HG03159 (cell line): ENCODE measurements at regions not wholly inside any gene's neighbourhood (a gene's known extent, or its start where the extent isn't known, plus 50 kb on each side); places are given as distances from the start of the nearest gene placed in this dataset.
"Not testable (repeated sequence)": the region's sequence is repeated elsewhere in the genome, so short reads cannot be mapped to it uniquely, and the experiment has no call there.

ENCODE experiments used
- ATAC-seq: cut with Tn5 transposase; IDR thresholded peaks from one replicate; pipeline ENCODE4 v1.9.1; 2021; ENCODE audit warnings: mild to moderate bottlenecking, moderate library complexity; ENCODE audit not compliant: unreplicated experiment

DNA sequence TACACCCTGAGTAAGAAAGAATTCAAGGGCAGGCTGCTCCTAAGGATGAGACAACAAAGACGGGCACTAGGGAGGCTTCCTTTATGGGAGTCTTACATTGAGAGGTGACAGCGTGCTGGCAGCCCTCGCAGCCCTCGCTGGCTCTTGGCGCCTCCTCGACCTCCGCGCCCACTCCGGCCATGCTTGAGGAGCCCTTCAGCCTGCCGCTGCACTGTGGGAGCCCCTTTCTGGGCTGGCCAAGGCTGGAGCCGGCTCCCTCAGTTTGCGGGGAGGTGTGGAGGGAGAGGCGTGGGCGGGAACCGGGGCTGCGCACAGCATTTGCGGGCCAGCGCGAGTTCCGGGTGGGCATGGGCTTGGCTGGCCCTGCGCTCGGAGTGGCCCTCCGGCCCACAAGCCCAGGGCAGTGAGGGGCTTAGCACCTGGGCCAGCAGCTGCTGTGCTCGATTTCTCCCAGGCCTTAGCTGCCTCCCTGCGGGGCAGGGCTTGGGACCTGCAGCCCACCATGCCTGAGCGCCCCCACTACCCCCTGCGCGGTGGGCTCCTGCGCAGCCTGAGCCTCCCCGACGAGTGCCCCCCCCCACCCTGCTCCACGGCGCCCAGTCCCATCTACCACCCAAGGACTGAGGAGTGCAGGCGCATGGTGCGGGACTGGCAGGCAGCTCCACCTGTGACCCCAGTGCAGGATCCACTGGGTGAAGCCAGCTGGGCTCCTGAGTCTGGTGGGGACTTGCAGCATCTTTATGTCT is 75.3 kb downstream of the BARX1 start:
- ATAC-seq: not testable (repeated sequence)

DNA sequence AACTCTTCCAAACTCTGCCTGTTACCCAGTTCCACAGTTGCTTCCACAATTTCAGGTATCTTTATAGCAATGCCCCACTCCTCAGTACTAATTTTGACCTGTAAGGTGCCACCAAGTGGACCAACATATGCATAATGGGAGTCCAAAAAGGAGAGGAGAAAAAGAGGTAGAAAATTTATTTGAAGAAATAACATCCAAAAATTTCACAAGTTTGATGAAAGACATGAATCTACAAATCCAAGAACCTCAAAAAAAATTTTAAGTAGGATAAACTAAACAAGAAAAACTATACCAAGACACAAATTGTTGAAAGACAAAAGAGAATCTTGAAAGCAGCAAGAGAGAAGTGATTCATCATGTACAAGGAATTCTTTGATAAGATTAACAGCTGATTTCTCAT is 79.8 kb downstream of the BARX1 start:
- ATAC-seq: no peak

DNA sequence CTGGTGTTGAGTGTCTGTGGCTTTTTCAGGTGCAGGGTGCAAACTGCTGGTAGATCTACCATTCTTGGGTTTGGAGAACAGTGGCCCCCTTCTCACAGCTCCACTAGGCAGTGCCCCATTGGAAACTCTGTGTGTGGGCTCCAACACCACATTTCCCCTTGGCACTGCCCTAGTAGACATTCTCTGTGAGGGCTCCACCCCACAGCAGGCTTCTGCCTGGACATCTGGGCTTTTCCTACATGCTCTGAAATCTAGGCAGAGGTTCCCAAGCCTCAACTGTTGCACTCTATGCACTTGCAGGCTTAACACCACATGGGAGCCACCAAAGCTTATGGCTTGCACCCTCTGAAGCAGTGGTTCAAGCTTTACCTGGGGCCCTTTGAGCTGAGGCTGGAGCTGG is 80.9 kb downstream of the BARX1 start:
- no peak for ATAC-seq

DNA sequence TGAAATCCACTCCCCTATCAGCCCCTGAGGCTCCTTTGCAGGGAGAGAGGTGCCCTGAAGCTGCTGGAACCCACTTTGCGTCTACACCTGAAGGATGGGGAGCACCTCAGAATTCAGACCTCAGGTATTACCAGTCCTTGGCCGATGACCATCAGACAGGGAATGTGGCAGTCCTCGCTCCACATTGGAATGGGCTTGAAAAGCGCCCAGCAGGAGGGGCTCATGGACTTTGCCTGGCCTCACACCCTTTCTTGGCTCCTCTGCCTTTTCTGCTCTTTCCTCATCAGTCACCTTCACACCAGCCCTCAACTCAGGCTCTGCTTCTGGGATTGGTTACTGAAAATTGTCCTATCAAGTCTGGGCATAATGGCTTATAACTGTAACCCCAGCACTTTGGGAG is 83.9 kb downstream of the BARX1 start:
- ATAC-seq: no peak

DNA sequence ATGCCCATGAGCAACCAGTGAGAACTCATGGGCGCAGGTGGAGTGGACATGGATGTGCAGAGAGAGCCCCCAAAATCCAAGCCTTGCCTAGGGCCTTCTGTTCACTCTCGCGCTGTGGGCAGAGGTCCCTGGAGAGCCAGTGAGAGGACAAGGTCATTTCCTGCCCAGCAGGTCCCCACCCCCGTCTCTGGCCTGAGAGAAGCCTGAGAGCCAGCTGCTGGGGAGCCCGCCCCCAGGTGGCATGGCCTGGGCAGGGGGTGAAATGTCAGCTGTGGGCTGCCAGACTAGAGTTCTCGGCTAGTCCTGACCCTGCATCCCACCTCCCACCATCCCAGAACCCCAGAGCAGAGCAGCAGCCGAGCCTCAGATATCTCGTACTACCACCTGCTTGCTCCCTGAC is 85.3 kb downstream of the BARX1 start:
- ATAC-seq: no peak

DNA sequence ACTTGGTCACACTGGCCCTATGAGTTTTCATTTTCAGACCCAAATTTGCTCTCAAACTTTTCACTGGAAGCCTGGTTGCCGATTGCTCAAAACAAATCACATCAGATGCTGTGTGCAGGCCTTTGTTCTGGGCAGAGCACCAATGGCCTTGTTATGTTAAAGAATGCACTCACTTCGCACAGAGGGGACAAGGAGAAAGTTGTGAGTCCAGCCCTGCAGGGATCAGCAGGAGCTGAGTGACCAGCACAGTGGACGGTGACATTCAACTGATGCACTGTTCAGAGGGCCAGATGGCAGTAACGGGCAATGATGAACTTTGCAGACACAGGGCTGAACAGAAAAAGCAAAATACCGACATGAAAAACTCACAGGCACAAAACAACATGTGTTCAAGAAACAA is 86.1 kb downstream of the BARX1 start:
- ATAC-seq: no peak

DNA sequence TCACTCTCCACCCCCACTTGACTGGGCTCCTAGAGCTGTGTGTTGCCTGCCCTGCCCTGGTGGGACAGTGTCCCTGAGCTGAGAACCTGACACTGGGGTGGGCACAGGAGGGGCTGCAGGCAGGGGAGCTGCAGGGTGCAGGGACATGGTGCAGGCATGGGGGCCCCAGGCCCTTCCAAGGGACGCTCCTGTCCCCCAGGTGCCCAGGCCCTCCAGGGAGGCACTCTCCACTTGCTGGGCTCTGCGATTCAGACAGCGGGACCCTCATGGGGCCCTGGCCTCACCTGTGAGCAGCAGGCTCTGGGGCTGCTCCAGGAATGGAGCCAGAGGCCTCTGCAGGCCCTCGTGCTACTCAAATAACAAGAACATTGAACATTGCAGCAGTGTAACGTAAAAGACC is 89.4 kb downstream of the BARX1 start:
- ATAC-seq: no peak

DNA sequence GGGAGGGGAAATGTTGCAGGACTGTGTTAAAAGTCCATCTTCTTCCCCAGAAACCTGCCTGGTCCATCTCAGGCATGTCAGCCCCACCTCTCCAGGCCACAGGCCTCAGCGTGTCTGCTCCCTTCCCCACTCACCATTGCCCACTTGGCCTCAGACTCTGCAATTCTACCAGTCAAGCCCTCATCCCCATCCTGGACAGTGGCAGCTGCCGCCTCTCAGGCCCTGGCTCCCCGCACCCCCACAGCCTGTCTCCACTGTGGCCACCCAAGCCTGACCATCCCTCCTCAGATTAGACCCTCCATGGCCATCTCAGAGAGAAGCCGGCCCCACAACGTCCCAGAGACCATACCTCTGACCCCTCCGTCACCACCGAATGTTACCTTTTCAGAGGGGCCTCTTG is 89.9 kb downstream of the BARX1 start:
- no peak for ATAC-seq

- no peak for ATAC-seq
These were observed 90.3 kb downstream of the BARX1 start for GRCh38 chr9:93864840-93865239.

DNA sequence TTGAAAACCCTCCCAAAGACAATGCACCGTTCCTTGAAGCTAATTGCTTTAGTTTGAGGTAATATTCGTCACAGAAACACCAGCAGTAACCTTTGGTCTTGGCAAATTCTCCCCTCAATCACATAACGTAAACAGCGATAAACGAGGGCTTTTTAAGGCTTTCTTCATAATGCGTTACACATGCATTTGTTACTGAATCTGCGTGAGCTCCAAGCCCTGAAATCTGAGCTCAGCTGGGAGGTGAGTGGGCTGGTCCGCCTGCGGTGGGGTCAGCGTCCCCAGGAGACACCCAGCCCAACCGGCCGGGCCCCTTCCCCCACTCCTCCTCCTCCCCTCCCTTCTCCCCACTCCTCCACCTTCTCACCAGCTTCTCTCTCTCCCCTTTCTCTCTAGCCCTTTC is 91.1 kb downstream of the BARX1 start:
- ATAC-seq: no peak

- ATAC-seq: no peak
These were observed 92.1 kb downstream of the BARX1 start for GRCh38 chr9:93862877-93863545.

DNA sequence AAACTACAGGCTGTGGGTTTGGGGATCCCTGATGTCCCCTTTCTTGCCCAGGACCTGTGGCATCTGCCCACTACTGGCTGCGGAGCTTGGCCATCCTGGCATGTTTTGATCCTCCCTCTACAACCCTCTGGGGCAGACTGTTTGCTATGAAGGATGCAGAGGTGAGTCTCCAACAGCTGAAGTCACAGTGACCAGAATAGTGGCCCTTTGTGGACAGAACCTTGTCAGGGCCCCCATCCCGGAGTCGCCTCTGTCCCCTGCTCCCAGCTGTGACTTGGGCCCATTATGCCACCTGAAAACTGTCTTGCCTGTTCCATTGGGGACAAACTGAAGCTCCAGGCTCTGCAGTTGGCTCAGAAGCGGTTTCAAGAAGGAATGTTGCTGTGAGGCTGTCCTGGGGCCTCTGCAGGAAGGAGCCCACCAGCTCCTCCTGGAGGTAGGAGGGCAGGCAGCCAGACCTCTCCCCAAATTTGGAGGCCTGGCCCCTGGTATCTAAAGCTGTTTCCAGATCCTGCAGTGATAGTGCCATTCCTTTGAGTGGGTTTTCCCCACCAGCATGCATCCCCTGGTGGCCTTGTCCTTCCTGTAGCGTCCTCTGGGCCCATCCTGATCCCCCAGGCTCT is 93.3 kb downstream of the BARX1 start:
- ATAC-seq: no peak

DNA sequence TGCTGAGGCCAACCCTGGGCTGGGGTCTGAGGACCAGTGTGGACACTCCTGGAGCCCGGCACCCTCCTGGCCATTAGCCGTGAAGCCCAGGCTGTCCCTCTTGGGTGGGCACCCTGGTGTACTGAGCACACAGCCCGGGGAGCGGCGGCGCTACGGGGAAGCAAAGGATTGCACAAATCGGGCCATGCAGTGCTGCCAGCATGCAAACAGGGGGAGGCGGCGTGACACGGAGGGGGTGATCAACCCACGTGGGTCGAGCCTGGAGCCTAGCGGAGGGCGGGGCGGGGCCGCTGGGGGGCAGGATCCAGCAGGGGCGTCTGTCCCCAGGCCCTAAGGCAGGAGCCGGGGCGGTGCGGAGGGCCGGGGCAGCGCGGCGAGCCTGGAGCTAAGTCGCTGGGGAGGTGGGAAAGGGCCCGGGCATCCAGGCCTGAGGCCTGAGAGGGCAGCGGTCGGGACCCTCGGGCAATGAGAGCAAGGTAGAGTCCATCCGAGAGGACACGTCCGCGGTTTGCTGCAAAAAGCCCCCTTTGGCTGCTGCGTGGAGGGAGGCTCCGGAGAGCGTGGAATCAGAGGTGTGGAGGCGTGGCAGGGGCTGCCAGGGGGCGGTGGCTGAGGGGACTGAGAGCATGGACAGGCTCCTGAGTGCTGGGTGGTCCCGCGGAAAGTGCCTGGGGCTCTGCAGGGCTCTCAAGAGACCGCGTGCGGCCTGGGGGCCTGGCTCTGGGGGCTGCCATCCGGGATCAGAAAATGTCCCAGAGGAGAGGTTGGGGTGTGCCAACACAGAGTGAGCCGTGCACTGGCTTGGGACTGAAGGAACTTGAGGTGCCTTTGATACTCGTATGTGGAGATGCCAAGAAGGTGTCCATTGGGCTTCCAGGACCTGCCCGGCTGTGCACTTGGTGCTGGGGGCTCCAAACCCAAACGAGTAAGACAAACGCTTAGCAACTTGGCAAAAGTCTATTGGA is 94.2 kb downstream of the BARX1 start:
- ATAC-seq: no peak

GRCh38 chr9:93859431-93860215 is 95.5 kb downstream of the BARX1 start:
- ATAC-seq: no peak

GRCh38 chr9:93857528-93857927 is 97.6 kb downstream of the BARX1 start:
- ATAC-seq: no peak

- no peak for ATAC-seq
These were observed 102.4 kb downstream of the BARX1 start for GRCh38 chr9:93852728-93853127.

GRCh38 chr9:93846349-93846748 is 108.8 kb downstream of the BARX1 start:
- no peak for ATAC-seq

GRCh38 chr9:93843396-93843795 is 111.8 kb downstream of the BARX1 start:
- ATAC-seq: no peak

GRCh38 chr9:93830606-93831005 is 124.5 kb downstream of the BARX1 start:
- no peak for ATAC-seq

- no peak for ATAC-seq
These were observed 125.1 kb downstream of the BARX1 start for GRCh38 chr9:93830012-93830596.
